ENCODE measurements at regions not wholly inside any gene's neighbourhood (a gene's known extent, or its start where the extent isn't known, plus 50 kb on each side); places are given as distances from the start of the nearest gene placed in this dataset.
"Not testable (repeated sequence)": the region's sequence is repeated elsewhere in the genome, so short reads cannot be mapped to it uniquely, and the experiment has no call there.

DNA sequence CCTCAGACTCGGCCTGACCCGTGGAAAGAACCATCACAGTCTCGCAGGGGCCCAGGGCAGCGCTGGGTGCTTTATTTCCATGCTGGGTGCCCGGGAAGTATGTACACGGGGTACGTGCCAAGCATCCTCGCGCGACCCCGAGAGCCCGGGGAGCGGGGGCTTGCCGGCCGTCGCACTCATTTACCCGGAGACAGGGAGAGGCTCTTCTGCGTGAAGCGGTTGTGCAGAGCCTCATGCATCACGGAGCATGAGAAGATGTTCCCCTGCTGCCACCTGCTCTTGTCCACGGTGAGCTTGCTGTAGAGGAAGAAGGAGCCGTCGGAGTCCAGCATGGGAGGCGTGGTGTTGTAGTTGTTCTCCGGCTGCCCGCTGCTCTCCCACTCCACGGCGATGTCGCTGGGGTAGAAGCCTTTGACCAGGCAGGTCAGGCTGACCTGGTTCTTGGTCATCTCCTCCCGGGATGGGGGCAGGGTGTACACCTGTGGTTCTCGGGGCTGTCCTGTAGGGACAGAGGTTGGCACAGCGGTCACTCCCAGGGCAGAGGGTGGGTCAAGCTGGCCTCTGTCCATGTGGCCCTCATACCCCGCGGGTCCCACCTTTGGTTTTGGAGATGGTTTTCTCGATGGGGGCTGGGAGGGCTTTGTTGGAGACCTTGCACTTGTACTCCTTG is 242.8 kb downstream of the TMEM121 start:
- H3K9me3 ChIP-seq (ENCODE audit: control insufficient read depth, low read length); H3K27ac ChIP-seq (ENCODE audit: insufficient read depth, low read depth, low read length, poor library complexity, severe bottlenecking); H3K27me3 ChIP-seq (ENCODE audit: control insufficient read depth, insufficient read depth, low read length, poor library complexity, severe bottlenecking); H3K4me3 ChIP-seq (ENCODE audit: insufficient read depth, low read depth, low read length); H3K4me1 ChIP-seq (ENCODE audit: control insufficient read depth, insufficient read depth, low read length); H3K36me3 ChIP-seq (ENCODE audit: control insufficient read depth, insufficient read depth, low read length): not testable (repeated sequence)
- 79 to 80% methylated on average over 24 to 32 of the region's 35 CpGs for WGBS, 2 experiments

DNA sequence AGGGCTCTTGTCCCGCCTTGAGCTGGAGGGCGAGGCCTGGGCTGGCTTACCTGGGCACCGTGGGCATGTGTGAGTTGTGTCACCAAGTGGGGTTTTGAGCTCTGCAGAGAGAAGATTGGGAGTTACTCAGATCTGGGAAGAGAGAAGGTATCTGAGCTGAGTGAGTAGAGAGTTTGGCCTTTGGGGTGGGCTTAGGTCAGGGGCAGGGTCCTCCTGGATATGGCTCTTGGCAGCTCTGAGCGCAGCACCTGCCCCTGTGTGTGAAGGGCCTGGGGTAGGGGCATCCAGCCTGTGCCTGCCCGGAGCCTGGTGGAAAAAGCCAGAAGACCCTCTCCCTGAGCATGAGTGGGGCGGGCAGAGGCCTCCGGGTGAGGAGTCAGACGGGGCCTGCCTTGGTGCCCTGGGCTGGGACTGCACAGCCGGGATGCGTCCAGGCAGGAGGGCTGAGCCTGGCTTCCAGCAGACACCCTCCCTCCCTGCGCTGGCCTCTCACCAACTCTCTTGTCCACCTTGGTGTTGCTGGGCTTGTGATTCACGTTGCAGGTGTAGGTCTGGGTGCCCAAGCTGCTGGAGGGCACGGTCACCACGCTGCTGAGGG is 244.3 kb downstream of the TMEM121 start:
- H3K4me3 ChIP-seq (ENCODE audit: insufficient read depth, low read depth, low read length); H3K36me3 ChIP-seq (ENCODE audit: control insufficient read depth, insufficient read depth, low read length); H3K27me3 ChIP-seq (ENCODE audit: control insufficient read depth, insufficient read depth, low read length, poor library complexity, severe bottlenecking); H3K4me1 ChIP-seq (ENCODE audit: control insufficient read depth, insufficient read depth, low read length); H3K9me3 ChIP-seq (ENCODE audit: control insufficient read depth, low read length); H3K27ac ChIP-seq (ENCODE audit: insufficient read depth, low read depth, low read length, poor library complexity, severe bottlenecking): not testable (repeated sequence)
- WGBS, 2 experiments: 71 to 76% methylated on average over 11 of the region's 14 CpGs

DNA sequence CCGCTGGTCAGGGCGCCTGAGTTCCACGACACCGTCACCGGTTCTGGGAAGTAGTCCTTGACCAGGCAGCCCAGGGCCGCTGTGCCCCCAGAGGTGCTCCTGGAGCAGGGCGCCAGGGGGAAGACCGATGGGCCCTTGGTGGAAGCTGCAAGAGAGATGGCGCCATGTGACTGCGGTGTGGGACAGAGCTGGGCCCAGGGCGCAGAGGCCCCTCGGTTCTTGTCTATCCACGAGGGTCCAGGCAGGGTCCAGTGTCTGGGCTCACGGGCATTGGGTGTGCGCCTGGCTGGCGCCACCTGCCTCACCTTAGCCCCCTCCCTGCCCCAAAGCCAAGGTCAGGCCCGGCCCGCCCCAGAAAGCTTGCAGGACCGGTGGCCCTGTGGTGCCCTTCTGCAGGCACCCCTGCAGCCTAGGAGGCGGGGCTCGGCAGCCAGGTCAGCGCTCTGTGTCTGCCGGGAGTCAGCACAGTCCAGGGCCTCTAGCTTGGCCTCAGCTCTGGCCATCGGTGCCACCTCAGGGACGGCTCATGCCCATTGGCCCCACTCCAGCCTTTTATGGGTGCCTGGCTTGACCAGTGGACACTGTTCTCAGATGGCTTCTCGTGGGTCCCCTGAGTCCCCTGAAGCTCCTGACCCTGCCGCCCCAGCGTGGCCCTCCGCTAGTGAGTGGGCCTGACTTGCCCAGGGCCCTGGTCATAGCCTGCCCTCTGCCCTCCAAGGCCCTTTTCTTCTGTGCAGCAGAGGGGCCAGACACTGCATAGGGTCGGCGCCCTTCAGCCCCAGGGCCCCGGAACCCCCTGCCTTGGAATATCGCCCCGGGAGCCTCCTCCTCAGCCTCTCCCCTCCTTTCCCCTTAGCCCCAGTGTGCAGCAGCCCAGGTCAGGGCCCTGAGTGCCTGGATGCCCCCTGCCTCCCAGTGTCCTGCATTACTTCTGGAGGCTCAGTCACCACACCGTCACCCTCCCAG is 245.2 kb downstream of the TMEM121 start:
- not testable (repeated sequence) for H3K4me3 ChIP-seq (ENCODE audit: insufficient read depth, low read depth, low read length); H3K27ac ChIP-seq (ENCODE audit: insufficient read depth, low read depth, low read length, poor library complexity, severe bottlenecking); H3K27me3 ChIP-seq (ENCODE audit: control insufficient read depth, insufficient read depth, low read length, poor library complexity, severe bottlenecking); H3K9me3 ChIP-seq (ENCODE audit: control insufficient read depth, low read length); H3K4me1 ChIP-seq (ENCODE audit: control insufficient read depth, insufficient read depth, low read length); H3K36me3 ChIP-seq (ENCODE audit: control insufficient read depth, insufficient read depth, low read length)
- 82% methylated on average over 23 to 25 of the region's 35 CpGs for WGBS, 2 experiments

DNA sequence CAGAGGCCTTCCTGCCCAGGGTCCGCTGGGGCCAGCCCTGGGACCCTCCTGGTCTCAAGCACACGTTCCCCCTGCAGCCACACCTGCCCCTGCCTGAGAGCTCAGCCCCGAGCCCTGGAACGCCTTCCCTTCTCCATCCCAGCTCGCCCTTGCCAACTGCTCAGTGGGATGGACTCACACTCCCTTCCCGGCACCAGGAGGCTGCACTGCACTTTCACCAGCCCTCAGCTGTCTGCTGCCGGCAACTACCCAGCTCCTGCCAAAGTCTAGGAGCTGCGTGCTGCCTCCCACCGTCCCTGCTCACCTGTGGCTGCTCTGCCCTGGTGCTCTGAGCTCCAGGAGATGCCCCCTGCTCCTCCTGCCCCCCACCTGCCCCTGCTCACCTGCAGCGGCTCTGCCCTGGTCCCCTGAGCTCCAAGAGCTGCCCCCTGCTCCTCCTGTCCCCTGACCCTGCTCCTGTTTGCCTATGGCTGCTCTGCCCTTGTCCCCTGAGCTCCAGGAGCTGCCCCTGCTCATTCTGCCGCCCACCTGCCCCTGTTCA is 246.4 kb downstream of the TMEM121 start:
- H3K27me3 ChIP-seq (ENCODE audit: control insufficient read depth, insufficient read depth, low read length, poor library complexity, severe bottlenecking); H3K9me3 ChIP-seq (ENCODE audit: control insufficient read depth, low read length); H3K36me3 ChIP-seq (ENCODE audit: control insufficient read depth, insufficient read depth, low read length); H3K4me1 ChIP-seq (ENCODE audit: control insufficient read depth, insufficient read depth, low read length); H3K27ac ChIP-seq (ENCODE audit: insufficient read depth, low read depth, low read length, poor library complexity, severe bottlenecking); H3K4me3 ChIP-seq (ENCODE audit: insufficient read depth, low read depth, low read length): not testable (repeated sequence)
- 62 to 63% methylated on average over 11 of the region's 11 CpGs for WGBS, 2 experiments

DNA sequence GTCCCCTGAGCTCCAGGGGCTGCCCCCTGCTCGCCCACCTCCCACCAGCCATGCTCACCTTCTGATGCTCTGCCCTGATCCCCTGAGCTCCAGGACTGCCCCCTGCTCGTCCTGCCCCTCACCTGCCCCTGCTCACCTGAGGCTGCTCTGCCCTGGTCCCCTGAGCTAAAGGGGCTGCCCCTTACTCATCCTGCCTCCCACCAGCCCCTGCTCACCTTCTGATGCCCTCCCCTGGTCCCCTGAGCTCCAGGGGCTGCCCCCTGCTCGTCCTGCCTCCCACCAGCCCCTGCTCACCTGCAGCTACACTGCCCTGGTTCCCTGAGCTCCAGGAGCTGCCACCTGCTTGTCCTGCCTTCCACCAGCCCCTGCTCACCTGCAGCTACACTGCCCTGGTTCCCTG is 247.2 kb downstream of the TMEM121 start:
- Histone ChIP-seq H3K4me3 (ENCODE audit: insufficient read depth, low read depth, low read length) (no peak overlapping the region), H3K27me3 (ENCODE audit: control insufficient read depth, insufficient read depth, low read length, poor library complexity, severe bottlenecking) (no peaks in the 10 kb centered on the region), H3K4me1 (ENCODE audit: control insufficient read depth, insufficient read depth, low read length) (no peaks in the 10 kb centered on the region), H3K9me3 (ENCODE audit: control insufficient read depth, low read length) (no peaks in the 10 kb centered on the region), H3K27ac (ENCODE audit: insufficient read depth, low read depth, low read length, poor library complexity, severe bottlenecking) (no peak overlapping the region), H3K36me3 (ENCODE audit: control insufficient read depth, insufficient read depth, low read length) (no peaks in the 10 kb centered on the region)
- WGBS, 2 experiments: 30 to 39% methylated on average over 3 of the region's 3 CpGs

DNA sequence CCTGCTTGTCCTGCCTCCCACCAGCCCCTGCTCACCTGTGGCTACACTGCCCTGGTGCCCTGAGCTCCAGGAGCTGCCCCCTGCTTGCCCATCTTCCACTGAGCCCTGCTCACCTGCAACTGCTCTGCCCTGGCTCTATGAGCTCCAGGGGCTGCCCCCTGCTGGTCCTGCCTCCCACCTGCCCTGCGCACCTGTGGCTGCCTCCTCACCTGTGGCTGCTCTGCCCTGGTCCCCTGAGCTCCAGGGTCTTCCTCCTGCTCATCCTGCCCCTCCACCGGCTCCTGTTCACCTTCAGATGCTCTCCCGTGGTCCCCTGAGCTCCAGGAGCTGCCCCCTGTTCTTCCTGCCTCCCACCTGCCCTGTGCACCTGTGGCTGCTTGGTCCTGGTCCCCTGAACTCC is 247.6 kb downstream of the TMEM121 start:
- Histone ChIP-seq H3K4me1 (ENCODE audit: control insufficient read depth, insufficient read depth, low read length) (no peaks in the 10 kb centered on the region), H3K4me3 (ENCODE audit: insufficient read depth, low read depth, low read length) (no peak overlapping the region), H3K9me3 (ENCODE audit: control insufficient read depth, low read length) (no peaks in the 10 kb centered on the region), H3K27ac (ENCODE audit: insufficient read depth, low read depth, low read length, poor library complexity, severe bottlenecking) (no peak overlapping the region), H3K36me3 (ENCODE audit: control insufficient read depth, insufficient read depth, low read length) (no peaks in the 10 kb centered on the region), H3K27me3 (ENCODE audit: control insufficient read depth, insufficient read depth, low read length, poor library complexity, severe bottlenecking) (no peaks in the 10 kb centered on the region)
- WGBS, 2 experiments: 51 to 56% methylated on average over 3 of the region's 3 CpGs

DNA sequence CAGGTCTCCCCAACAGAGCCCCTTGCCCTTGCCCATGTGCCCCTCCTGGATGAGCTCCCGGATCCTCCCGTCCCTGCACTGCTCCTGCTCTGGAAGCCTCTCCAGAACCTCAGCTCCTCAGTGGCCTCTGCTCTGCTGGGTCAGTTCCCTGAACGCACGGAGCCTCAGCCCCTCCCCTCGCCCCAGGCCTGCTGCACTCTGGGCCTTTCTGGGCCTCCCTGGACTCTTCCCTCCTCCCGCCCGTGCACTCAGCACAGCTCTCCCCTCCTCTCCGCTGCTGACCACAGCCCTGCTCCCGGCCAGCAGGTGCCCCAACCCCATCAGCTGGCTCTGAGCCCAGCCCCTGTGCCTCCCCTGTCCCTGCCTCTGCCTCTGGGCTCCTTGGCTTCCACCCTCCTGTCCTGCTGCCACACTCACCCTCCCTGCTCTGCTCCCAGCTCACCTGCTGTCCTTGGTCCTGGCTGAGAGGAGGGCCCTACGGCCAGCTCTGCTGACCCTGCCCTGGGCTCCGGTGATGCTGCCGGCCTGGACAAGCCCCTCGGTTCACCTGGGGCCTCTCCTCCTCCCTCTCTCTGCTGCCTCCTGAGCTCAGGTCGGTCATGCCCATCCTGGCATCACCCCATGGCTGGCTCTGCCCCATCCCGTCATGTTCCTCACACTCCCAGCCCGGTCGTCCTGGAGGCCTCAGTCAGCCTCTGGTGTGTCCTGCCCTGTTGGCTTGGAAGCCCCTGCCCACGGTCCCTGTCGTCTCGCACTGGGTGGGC is 248.4 kb downstream of the TMEM121 start:
- H3K27me3 ChIP-seq (ENCODE audit: control insufficient read depth, insufficient read depth, low read length, poor library complexity, severe bottlenecking); H3K9me3 ChIP-seq (ENCODE audit: control insufficient read depth, low read length); H3K27ac ChIP-seq (ENCODE audit: insufficient read depth, low read depth, low read length, poor library complexity, severe bottlenecking); H3K4me3 ChIP-seq (ENCODE audit: insufficient read depth, low read depth, low read length); H3K36me3 ChIP-seq (ENCODE audit: control insufficient read depth, insufficient read depth, low read length); H3K4me1 ChIP-seq (ENCODE audit: control insufficient read depth, insufficient read depth, low read length): not testable (repeated sequence)
- WGBS, 2 experiments: 78 to 82% methylated on average over 20 of the region's 20 CpGs

DNA sequence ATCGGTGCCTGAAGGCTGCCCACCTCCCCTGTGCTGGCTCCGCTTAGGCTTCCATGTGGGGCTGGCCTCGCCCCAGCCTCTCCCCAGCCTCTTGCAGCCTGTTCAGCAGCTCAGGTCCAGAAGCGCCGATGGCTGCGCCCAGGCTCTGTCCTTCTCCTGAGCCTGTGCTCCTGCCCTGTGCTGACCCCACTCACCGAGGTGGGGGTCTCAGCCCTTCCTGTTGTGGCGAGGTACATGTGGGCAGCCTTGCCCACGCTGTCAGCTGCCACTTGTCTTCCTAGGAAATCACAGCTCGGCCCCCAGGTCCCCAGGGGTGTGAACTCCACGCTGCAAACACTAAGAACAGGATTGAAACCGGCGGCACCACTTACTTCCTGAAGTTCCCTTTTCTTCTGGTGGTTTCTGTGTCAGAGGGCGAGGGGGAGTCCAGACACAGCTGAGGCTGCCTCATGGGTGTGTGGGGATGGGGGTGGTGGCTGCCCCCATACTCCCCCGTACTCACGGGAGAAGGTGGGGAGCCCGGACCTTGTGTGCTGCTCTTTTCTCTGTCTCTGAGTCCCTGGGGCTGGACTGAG is 249.1 kb downstream of the TMEM121 start:
- H3K27ac ChIP-seq (ENCODE audit: insufficient read depth, low read depth, low read length, poor library complexity, severe bottlenecking); H3K4me3 ChIP-seq (ENCODE audit: insufficient read depth, low read depth, low read length); H3K27me3 ChIP-seq (ENCODE audit: control insufficient read depth, insufficient read depth, low read length, poor library complexity, severe bottlenecking); H3K36me3 ChIP-seq (ENCODE audit: control insufficient read depth, insufficient read depth, low read length); H3K9me3 ChIP-seq (ENCODE audit: control insufficient read depth, low read length); H3K4me1 ChIP-seq (ENCODE audit: control insufficient read depth, insufficient read depth, low read length): not testable (repeated sequence)
- 68 to 72% methylated on average over 14 to 16 of the region's 17 CpGs for WGBS, 2 experiments

DNA sequence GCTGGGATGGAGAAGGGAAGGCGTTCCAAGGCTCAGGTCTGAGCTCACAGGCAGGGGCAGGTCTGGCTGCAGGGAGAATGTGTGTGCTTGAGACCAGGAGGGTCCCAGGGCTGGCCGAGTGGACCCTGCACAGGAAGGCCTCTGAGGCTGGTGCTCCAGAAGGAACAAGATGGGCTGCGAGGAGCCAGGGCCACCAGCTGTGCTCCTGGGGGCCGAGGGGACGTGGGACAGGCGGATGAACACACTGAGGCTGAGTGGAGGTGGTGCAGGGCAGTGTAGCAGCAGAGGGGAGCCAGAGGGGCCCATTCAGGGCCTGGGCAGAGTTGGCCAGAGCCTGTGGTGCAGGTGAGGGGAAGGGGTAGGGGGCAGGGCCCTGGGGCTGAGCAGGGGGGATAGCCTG is 249.7 kb downstream of the TMEM121 start:
- not testable (repeated sequence) for H3K27me3 ChIP-seq (ENCODE audit: control insufficient read depth, insufficient read depth, low read length, poor library complexity, severe bottlenecking); H3K4me1 ChIP-seq (ENCODE audit: control insufficient read depth, insufficient read depth, low read length); H3K36me3 ChIP-seq (ENCODE audit: control insufficient read depth, insufficient read depth, low read length); H3K27ac ChIP-seq (ENCODE audit: insufficient read depth, low read depth, low read length, poor library complexity, severe bottlenecking); H3K4me3 ChIP-seq (ENCODE audit: insufficient read depth, low read depth, low read length); H3K9me3 ChIP-seq (ENCODE audit: control insufficient read depth, low read length)
- 61 to 68% methylated on average over 3 to 5 of the region's 6 CpGs for WGBS, 2 experiments

Measured in ectodermal cell (in vitro differentiated cells).